Hepatocyte (in vitro differentiated cells): ENCODE measurements at regions not wholly inside any gene's neighbourhood (a gene's known extent, or its start where the extent isn't known, plus 50 kb on each side); places are given as distances from the start of the nearest gene placed in this dataset.

Experiments
- DNase-seq: peaks from one replicate; pipeline ENCODE4 v3.0.0-alpha.2; 2016; ENCODE audit warnings: low spot score
- H2AFZ ChIP-seq: fragments of 200-600 bp; sonication (generic); 2 replicates; pipeline ENCODE4 v1.6.0; 2016; ENCODE audit warnings: antibody characterized with exemption, mild to moderate bottlenecking
- H3K27ac ChIP-seq: fragments of 200-600 bp; sonication (generic); 2 replicates; pipeline ENCODE4 v1.5.1; 2016; ENCODE audit warnings: mild to moderate bottlenecking
- H3K27me3 ChIP-seq: fragments of 200-600 bp; sonication (generic); 2 replicates; pipeline ENCODE4 v1.6.1; 2016
- H3K36me3 ChIP-seq: fragments of 200-600 bp; sonication (generic); replicated peaks from 2 replicates; pipeline ENCODE4 v1.5.1; 2016; ENCODE audit warnings: low read depth; ENCODE audit not compliant: insufficient read depth
- H3K4me1 ChIP-seq: fragments of 200-600 bp; sonication (generic); 2 replicates; pipeline ENCODE4 v1.5.1; 2016; ENCODE audit warnings: mild to moderate bottlenecking, moderate library complexity; ENCODE audit not compliant: insufficient read depth
- H3K4me2 ChIP-seq: fragments of 200-600 bp; sonication (generic); 2 replicates; pipeline ENCODE4 v1.6.0; 2016
- H3K4me3 ChIP-seq: fragments of 200-600 bp; sonication (generic); 2 replicates; pipeline ENCODE4 v1.5.1; 2016; ENCODE audit warnings: mild to moderate bottlenecking
- H3K79me2 ChIP-seq: fragments of 200-600 bp; sonication (generic); 2 replicates; pipeline ENCODE4 v1.6.0; 2017; ENCODE audit warnings: mild to moderate bottlenecking
- H3K9me2 ChIP-seq: fragments of 200-600 bp; sonication (generic); replicated peaks from 2 replicates; pipeline ENCODE4 v1.6.0; 2017; ENCODE audit warnings: mild to moderate bottlenecking; ENCODE audit not compliant: insufficient read depth
- H3K9me3 ChIP-seq: fragments of 200-600 bp; sonication (generic); 2 replicates; pipeline ENCODE4 v1.5.1; 2016; ENCODE audit warnings: low read depth, mild to moderate bottlenecking
- H4K20me1 ChIP-seq: fragments of 200-600 bp; sonication (generic); 2 replicates; pipeline ENCODE4 v1.6.0; 2016; ENCODE audit warnings: mild to moderate bottlenecking; ENCODE audit not compliant: insufficient read depth, poor library complexity, severe bottlenecking
- EZH2 ChIP-seq: fragments of 200-600 bp; sonication (generic); IDR thresholded peaks from 2 replicates; pipeline ENCODE4 v1.6.1; 2016; ENCODE audit warnings: antibody characterized with exemption, mild to moderate bottlenecking, borderline replicate concordance
- EZH2phosphoT487 ChIP-seq: fragments of 200-600 bp; sonication (generic); IDR thresholded peaks from one replicate; pipeline ENCODE4 v1.6.1; 2018; ENCODE audit warnings: antibody characterized with exemption, mild to moderate bottlenecking, low read depth, moderate library complexity; ENCODE audit not compliant: unreplicated experiment, severe bottlenecking
- WGBS: methylation state at CpG from one replicate; pipeline ENCODE4 v1.1.6; 2016; ENCODE audit warnings: low lambda C conversion rate; ENCODE audit errors: missing lambda C conversion rate; 5-methylcytosine and 5-hydroxymethylcytosine counted together
- TF ChIP-seq, protein P1 (sequence below): fragments of 200-600 bp; sonication (generic); IDR thresholded peaks from 2 replicates; pipeline ENCODE4 v1.5.1; 2016; ENCODE audit warnings: antibody characterized with exemption, mild to moderate bottlenecking; ENCODE audit not compliant: poor library complexity

DNA sequence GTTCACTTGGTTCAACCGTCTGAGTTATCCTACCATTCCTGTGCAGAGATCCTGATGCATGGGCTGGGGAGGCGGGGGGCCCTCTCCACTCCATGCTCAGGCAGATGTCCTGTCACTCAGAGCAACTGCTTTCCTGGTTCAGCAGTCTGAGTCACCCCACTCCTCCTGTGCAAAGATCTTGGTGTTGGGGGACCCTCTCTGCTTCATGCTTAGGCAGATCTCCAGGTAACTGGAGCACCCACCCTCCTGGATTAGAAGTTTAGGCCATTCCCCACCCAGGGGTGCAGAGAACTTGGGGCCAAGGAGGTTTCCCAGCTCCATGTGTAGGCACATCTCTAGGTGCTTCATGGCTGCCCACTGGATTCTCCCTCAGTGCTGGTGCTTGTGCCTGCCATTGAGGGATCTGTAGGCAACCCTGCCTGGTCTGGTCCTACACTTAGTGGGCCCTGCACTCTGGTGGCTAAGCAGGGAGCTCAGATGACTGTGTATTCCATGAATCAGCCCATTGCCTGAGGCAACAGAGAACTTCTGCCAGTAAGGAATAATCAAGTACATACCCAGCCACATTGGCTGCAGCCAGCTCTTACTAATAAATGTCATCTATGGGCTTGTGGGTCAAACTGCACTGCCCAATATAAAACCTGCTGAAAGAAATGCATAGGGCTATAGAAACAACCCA is 465.4 kb upstream of the THBS1 start:
- no peak for DNase-seq
- Histone ChIP-seq H3K4me1 (no peaks in the 10 kb centered on the region), H3K79me2 (no peaks in the 10 kb centered on the region), H3K27ac (no peak overlapping the region), H3K4me2 (no peak overlapping the region), H3K4me3 (no peak overlapping the region), H4K20me1 (no peaks in the 10 kb centered on the region), H2AFZ (no peak overlapping the region), H3K36me3 (no peaks in the 10 kb centered on the region), H3K9me2 (no peaks in the 10 kb centered on the region), H3K9me3 (no peaks in the 10 kb centered on the region), H3K27me3 (no peaks in the 10 kb centered on the region)
- 87% methylated on average over 2 of the region's 2 CpGs for WGBS
- TF ChIP-seq, protein P1, sequence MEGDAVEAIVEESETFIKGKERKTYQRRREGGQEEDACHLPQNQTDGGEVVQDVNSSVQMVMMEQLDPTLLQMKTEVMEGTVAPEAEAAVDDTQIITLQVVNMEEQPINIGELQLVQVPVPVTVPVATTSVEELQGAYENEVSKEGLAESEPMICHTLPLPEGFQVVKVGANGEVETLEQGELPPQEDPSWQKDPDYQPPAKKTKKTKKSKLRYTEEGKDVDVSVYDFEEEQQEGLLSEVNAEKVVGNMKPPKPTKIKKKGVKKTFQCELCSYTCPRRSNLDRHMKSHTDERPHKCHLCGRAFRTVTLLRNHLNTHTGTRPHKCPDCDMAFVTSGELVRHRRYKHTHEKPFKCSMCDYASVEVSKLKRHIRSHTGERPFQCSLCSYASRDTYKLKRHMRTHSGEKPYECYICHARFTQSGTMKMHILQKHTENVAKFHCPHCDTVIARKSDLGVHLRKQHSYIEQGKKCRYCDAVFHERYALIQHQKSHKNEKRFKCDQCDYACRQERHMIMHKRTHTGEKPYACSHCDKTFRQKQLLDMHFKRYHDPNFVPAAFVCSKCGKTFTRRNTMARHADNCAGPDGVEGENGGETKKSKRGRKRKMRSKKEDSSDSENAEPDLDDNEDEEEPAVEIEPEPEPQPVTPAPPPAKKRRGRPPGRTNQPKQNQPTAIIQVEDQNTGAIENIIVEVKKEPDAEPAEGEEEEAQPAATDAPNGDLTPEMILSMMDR, result no peak
- TF ChIP-seq EZH2phosphoT487 (no peak), EZH2 (no peak)

DNA sequence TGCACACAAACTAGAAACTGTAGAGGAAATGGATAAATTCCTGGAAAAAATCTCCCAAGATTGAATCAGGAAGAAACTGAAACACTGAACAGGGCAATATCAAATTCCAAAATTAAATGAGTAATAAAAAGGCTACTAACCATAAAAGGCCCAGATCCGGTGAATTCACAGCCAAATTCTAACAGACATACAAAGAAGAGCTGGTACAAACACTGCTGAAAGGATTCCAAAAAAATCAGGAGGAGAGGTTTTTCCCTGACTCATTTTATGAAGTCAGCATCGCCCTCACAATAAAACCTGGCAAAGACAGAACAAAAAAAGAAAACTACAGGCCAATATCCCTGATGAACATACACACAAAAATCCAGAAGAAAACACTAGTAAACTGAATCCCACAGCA is 462.4 kb upstream of the THBS1 start:
- Histone ChIP-seq H2AFZ (no peak overlapping the region), H3K36me3 (no peaks in the 10 kb centered on the region), H3K4me2 (no peak overlapping the region), H4K20me1 (no peaks in the 10 kb centered on the region), H3K9me2 (no peaks in the 10 kb centered on the region), H3K9me3 (no peaks in the 10 kb centered on the region), H3K4me1 (no peaks in the 10 kb centered on the region), H3K27ac (no peak overlapping the region), H3K4me3 (no peak overlapping the region), H3K79me2 (no peaks in the 10 kb centered on the region), H3K27me3 (no peaks in the 10 kb centered on the region)
- 92% methylated on average over 2 of the region's 2 CpGs for WGBS
- no peak for DNase-seq
- no peak for TF ChIP-seq EZH2
- TF ChIP-seq, protein P1, result no peak
- no peak for TF ChIP-seq EZH2phosphoT487

DNA sequence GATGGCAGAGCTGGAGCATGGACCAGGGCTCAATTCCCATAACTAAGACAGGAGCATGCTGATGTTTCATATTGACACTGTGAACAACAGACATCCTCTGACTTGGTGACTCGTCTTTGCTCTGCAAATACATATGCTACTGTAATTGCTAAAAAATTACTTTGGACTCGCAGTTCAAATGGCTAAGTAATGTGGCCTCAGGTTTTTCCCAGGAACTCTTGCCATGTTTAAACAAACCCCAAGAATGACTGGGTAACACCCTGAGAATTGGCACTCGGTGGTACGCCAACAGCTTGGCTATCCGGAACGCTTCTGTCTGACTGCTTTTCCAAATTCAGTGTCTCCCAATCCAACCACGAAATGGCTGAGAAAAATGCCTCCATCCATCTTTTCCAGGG is 456.7 kb upstream of the THBS1 start:
- H3K4me2 ChIP-seq, result no peak overlapping the region

More for the DNA sequence above, 456.7 kb upstream of the THBS1 start:
- no peaks in the 10 kb centered on the region for H3K9me2 ChIP-seq
- H3K9me3 ChIP-seq, result no peaks in the 10 kb centered on the region
- TF ChIP-seq, protein P1, result no peak
- no peak for TF ChIP-seq EZH2
- TF ChIP-seq EZH2phosphoT487, result no peak
- no peaks in the 10 kb centered on the region for H3K27me3 ChIP-seq
- H3K4me1 ChIP-seq, result peaks cover 24% of the 10 kb centered on the region
- no peak overlapping the region for H2AFZ ChIP-seq
- DNase-seq, result no peak
- H3K36me3 ChIP-seq, result no peaks in the 10 kb centered on the region
- H3K79me2 ChIP-seq, result no peaks in the 10 kb centered on the region
- no peak overlapping the region for H3K27ac ChIP-seq
- 91% methylated on average over 7 of the region's 7 CpGs for WGBS
- no peak overlapping the region for H3K4me3 ChIP-seq
- no peaks in the 10 kb centered on the region for H4K20me1 ChIP-seq
